Lung microvascular endothelial cell (primary cell): ENCODE measurements at regions not wholly inside any gene's neighbourhood (a gene's known extent, or its start where the extent isn't known, plus 50 kb on each side); places are given as distances from the start of the nearest gene placed in this dataset.

Experiments used
- DNase-seq, 2 donors: peaks; one replicate each; pipeline versions ENCODE4 v3.0.0 to v3.0.0-alpha.2; 2010; ENCODE audit warnings: low read depth in 2 of 2

DNA sequence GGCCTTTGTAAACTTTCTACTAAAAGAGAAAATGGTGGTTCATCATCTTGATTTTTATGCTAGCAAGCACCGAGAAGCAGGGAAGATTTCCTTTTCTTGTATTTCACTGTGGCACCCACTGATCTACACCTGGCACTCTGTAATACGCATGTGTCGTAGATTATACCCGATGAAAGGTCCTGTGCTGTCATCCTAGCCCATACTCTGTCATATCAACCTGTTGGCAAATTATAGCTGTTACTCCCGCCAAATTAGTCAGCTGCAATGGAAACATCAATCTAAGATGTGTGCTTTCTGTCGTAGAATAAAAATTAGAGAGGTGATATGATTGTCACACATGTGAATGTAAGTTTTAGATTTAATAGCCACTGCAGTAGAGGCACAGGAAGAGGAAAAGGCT, 263.4 kb upstream of the PITX2 start:
- DNase-seq: no peak

DNA sequence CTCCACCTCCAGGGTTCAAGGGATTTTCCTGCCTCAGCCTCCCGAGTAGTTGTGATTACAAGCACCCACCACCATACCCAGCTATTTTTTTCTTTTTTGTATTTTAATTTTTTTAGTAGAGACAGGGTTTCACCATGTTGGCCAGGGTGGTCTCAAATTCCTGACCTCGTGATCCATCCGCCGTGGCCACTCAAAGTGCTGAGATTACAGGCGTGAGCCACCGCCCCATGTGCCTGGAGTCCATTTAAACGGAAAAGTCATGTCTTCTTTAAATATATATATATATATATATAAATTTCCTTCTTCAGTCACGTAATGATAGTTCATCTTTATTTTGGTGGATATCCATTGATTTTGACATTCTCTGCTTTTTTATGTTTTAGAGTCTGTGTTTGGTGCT, 264.0 kb upstream of the PITX2 start:
- no peak for DNase-seq

DNA sequence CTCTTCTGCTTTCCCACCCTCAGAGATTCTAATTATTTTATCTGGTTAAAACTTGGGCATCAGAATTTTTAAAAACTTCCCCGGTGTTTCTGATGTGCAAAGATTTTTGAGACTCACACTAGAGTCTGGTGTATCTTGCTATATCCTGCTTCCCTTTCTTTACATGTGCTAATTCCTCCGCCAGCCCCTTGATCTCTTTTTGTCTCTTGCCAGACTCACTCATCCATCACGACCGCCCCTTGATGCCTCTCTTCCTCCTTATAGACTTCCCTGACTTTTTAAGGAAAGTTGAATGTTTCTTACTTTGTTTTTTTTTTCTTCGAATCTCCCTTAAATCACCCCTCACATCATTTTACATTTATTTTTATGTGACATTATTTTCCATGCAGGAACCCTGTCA, 274.9 kb upstream of the PITX2 start:
- DNase-seq: no peak

DNA sequence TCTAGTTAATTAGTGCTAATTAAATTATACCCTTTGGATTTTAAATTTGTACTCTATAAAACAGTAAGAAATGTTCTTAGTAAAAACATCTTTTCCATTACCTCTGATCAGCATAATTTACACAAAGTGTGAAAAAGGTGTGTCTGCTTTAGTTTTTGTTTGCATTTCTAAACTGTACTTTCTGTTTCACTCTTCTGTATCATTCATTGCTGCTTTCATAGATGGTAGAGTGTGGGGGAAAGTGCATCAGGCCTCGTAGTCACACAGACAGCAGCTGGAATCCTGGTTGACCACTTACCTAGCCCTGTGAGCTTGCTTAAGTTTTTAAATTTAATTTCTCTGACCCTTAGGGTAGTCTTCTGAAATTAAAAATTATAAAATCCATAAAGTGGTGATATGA, 275.4 kb upstream of the PITX2 start:
- peak in 1 of 2 donors; percentile 2 for DNase-seq

DNA sequence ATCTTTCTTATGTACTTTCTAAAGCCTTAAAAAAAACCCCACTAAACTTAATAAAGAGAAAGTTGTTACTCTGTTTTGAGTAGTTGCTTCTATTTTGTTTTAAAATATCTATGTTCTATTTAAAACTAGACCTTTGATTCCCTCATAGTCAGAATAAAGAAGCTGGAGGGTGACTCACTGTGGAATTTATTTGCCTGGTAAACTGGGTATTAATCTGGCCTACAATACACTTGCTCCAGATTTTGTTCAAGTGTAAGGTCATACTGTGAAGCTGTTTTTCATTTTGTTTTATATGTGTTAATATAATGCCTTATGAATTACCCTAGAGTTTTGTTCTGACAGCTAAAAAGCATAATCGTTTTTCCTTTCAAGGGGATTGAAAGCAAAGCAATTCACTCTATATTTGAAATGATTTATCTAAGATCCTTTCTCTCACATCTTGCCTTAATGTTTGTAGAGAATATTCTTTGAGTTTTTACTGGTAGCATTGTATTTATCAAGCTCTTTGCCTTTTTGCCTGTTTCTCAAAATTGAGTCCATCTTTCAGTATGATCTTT, 277.4 kb upstream of the PITX2 start:
- DNase-seq: no peak

DNA sequence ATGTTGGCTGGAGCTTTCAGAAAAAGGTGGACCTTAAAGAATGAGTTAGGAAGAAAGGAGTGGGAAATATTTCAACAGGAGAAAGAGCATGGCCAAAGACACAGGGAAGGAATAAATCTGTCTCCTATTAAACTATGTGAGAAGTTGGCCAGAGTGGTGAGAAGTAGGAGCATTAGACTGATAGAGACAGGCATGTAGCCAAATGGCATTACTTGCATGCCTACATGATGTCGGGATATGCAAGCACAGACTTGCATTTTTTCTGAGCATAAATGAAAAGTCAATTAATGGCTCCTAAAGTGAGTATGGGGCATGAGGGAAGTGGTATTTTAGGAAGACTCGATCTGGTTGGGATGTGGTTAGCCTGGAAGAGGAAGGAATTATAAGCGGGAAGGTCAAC, 279.6 kb upstream of the PITX2 start:
- DNase-seq: no peak

DNA sequence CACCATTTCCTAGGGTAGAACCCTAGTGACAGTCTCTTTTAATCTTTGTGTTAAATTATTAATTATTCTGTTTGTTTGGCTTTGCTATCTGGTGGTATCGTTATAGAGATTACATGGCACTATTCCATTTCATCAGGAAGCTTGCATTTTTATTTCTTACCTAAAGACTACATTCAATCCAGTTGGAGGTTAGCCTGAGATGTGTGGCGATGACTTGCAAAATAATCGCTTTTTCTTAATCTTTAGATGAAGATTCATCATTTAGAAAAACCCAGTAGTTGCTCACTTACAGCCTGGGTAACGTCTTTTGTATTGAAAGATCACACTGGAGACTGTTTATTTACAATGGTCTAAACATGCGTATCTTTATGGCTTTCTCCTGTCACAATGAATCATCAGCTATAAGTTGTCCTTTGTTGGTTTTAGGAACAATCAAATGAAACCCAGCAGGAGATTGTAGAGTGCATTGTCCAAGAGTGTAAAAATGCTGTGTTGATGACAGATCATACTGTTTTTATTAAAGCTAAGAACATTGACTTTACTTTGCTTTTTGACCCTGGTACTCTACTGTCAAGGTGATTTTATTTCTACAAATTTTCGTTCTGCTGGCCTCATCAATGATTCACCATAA, 281.7 kb upstream of the PITX2 start:
- DNase-seq: no peak

DNA sequence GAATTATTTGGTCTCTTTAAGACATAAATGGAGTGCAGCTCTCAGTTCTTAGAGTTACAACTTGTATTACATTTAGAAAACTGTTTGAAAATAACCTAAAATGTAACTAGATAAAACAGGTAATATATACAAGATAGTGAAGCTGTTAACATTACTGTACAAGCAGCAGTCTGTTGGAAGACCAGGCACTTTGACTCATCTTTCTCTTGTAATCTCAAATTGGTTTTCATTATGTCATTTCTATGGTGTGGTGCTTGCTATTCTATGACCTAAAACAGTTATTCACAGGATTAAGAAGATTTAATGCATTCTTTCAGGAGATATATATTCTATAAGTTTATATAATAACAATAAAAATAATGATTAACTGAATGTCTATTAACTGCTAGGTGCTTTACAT, 282.5 kb upstream of the PITX2 start:
- DNase-seq: no peak

DNA sequence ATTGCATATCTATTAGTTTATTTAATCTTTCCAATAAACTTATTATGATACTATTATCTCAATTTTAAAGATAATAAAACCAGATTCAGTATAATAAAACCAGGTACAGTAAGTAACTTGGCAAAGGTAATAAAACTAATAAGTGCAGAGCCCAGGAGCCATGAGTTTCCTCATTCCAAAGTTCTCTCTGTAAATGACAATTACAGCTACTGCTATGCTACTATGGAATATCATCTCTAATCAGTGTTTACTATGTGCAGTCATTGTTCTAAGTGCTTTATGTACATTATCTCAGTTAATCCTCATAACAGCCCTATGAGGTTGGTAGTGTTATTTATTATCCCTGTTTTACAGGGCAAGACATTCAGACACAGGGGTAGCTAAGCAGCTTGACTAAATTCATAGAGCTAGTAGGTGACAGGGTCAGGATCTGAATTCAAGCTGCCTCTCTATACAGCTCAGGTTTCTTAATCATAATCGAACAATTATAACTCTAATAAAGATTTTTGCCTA, 285.0 kb upstream of the PITX2 start:
- DNase-seq: no peak

DNA sequence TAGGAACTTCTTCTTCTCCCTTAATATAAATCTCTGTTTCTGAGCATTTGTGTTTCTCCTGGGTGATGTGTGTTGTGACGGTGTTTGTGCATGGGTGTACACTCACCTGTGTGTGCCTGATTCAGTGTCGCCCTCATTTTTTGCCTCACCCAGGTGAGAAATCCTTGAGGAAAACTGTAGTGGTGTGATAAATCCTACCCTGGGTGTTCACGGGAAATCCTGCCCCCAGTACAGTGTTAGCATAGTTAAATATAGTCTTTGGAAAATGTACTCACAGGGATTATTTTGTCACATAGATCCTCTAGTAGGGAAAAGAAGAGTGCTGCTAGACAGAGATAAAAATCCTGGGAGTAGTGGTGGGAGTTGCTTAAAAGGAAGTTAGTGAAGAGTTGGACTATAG, 291.9 kb upstream of the PITX2 start:
- DNase-seq: no peak

DNA sequence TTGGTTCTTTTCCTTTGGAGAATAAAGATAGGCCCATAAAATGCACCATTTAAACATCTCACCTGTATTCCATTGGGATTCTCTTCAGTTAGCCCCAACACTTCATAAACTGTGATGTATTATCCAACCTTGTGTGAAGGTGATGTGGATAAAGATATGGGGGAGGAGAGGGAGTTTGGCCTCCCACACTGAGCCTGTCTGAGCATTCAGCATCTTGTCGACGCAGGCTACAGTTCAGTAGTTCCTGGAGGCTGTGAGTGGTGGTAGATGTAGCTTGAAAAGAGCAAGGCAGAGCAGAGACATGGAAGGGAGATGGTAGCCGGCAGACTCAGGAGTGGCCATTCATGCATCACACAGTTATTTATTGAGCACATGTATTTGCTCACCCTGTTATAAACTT, 292.4 kb upstream of the PITX2 start:
- no peak for DNase-seq

DNA sequence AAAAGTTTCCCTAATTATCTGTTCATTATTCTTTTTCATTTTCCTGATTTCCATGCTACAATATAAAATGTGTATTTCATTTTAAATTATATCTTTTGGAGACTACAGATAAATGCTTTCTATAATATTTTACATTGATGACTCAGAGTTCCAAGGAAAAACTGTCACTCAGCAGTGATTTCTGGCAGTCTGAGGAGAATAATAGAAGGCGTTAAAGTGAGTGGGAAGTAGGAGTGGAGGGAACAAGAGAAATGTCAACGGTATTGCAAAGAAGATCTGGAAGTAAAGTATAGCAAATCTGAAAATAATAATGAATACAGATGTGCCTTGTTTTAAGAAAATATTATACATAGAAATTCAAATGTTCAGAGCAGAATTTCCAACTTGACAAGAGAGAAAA, 293.6 kb upstream of the PITX2 start:
- no peak for DNase-seq

DNA sequence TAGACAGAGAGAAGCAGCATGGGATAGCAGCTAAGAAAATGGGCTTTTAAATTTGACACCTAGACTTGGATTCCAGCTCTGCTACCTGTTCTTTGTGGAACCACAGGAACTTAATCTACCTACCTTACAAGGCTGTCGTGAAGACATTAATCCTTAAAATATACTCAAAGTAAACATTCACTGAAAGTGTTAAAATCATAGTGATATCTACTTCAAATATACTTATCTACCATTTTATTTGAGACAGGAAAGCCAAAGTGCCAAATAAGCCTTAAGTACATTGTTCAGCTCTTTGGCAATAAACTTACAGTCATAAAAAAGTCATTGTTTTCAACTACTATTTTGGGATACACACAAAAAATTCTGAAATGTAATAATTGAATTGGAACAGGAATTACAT, 295.0 kb upstream of the PITX2 start:
- DNase-seq: no peak

DNA sequence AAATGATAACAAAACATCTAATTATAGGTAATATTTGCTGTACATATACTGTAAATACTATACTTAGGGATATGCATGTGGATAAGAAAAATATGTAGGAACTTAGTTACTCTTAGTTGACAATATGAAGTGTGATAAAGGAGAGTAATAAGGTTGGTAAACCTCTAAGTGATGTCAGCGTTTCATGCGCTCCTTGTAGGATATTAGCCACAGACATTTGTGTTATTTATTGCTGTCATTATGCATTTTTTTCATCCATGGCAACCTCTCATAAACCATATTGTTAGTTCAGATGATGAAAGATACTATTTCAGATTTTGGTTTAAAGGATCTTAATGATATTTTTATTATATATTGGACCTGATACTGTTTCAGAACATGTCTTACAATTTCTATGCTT, 298.1 kb upstream of the PITX2 start:
- no peak for DNase-seq

DNA sequence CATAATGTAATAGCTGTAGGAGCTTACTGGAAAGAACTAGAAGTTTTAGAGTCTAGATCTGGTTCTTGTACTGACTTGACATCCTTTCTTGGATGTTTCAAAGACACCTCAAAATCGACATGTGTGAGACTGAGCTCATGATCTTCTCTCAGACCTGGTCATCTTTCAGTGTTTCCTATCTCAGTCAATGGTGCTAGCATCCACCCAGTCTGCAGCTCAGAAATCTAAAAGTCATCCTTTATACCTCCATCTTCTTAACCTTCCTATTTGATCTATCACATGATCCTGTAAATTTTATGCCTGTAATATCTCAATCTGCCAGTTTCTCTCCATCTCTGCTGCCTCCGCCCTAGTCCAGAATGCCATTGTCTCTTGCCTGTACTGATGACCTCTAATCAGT, 301.9 kb upstream of the PITX2 start:
- DNase-seq: no peak

DNA sequence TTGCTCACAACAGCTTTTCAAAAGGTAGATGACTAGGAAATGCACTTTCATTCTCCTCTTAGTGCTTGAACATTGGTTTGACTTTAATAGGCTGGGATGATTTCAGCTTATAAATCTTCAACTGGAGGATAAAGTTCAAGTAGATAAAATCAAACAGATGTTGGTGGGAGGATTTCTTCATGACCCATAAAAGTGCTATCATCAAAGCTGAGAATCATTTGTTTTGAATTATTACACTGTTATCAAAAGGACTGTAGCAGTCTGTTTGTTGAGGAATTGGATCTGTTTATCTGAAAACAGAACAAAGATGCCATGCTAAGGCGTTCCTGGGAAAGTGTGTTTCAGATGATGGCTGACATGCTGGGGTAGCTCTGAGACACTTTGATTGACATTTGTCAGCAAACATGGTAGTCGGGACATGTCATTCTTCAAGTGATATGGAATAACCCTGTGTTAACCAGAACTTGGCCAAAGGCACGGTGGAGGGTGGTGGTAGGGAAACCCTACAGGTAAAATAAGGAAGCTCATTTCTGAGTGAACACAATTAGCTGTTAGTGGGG, 304.0 kb upstream of the PITX2 start:
- DNase-seq: no peak

DNA sequence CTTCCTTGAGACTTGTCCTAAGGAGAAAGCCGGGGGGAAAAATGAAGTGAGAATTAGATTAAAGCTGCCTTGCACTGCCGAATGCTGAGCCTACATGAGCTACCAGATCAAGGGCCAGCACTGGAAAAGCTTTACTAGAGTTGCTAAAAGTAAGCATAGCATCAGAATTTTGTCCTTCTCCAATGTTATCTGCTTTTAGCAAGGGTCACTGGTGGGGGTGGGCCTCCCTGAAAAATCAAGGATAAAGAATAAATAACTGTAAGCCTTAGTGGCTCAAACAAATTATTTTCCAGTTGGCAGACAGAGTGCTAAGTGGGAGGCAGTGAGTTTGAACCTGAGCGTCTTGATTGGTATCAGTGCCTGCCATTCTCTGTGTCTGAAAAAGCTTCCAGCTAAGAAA, 310.5 kb upstream of the PITX2 start:
- no peak for DNase-seq

DNA sequence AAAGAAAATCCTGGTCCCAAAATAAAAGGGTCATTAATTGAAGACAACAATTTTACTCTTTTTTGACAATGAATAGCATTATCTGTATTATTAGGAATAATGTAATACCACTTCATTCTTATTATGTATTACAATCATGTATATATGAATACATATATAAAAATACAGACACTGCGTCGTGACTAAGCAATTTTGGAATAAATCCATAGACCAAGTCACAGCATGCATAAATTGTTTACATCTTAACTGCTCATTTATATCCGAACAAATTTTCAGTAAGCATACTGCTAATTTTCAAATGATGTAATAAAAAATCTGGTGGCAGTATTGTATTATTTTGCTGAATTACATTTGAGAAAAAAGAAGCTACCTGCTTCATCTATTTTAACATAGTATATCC, 321.6 kb upstream of the PITX2 start:
- no peak for DNase-seq

DNA sequence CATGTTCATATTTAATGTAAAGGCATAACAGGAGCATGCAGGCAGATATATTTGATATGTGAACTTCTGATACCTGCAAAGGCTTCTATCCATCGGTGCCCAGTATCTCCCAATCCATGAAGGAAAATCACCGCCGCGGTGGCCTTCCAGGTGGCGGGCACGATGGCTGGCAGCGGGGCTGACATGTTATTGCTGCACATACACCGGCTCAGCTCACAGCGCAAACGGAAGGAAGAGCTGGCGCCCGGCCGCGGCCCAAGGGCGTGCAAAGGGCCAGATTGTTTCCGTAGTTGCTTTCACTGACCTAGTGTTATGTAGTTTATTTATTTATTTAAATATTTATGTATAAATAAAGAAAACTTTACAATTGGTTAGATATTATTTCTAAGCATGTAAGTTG, 322.7 kb upstream of the PITX2 start:
- DNase-seq: no peak

DNA sequence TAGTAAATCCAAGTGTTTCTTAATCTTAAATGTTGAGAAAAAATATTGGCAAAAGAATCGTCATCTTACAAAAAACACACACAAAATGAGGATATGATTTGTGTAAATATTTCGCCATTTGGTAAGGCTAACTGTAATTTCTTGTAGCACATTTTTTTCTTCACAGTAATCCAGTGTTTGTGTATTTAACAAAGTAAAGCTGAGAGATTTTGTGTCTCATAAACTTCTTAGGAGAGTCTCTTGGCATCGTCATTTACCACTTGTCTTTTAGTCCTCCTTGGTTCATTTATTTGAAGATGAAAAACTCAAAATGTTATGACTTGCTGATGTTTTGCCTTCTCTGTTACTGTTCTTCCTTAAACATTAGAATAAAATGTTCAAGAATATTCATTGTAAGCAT, 326.7 kb upstream of the PITX2 start:
- DNase-seq: no peak

DNA sequence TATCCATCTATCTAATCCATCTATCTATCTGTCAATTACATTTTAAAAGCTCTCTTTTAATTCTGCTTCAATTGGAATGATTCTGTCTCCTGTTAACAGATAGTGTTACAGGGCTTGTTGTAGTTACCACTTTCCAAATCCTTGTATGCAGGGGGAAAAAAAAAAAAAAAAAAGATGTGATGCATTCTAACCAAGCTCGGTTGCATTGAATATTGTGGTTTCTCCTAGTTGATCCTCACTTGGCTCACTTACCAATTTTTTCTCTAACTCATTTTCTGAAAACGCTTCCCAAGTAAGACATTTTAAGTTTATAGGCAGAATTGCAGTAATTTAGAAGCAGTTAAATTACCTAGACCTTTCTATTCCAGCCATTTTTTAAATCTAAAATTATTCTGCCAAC, 327.9 kb upstream of the PITX2 start:
- no peak for DNase-seq

DNA sequence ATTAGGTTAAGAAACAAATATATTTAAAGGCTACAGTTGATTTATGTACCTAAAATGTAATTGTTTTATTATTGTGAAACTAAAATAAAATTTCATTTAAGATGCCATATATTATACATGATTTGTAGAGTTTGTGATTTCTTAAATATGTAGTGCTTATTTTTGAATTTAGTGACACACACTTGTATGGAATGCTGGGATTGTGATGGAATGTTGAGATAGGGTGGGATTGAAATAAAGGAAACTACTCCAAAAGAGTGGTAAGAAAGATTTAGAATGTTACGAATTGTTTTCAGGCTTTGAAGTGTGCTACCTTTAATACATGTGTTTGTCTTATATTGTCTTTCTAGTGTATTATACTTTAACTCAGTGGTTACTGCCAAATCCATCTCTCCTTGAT, 330.3 kb upstream of the PITX2 start:
- DNase-seq: no peak

DNA sequence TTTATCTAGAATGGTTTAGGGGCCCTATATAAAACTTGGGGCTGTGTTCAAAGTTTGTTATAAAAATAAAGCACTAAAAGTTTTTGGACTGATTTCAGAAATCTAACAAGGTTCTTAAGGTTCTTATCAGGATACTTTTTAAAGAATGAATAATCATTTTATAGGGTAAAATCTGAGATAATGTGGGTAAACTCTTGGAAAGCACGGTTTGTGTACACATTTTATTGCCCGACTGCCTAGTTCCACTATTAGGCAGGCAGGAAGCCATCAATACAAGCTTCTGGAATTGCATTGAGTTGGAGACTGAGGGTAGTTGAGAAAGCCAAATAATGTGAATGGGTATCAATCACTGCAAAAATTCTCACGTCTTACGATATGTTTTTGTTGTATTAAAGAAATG, 331.0 kb upstream of the PITX2 start:
- no peak for DNase-seq

DNA sequence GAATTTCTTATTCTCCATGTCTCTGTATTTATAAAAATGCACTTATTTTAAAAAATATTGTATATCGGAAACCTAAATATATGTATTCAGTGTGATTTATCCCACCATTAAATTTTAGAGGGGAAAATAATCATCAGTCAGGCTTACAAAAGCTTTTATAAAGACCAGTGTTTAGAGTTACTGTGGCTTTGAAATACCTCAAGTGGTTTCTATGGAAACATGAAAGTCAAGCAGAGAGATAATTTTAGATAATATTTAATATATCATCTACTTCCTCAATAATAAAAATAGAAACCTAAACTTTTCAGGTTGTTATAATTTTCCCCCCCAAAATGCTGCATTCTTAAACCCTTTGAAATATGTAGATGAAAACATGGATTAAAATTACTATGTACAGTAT, 332.9 kb upstream of the PITX2 start:
- no peak for DNase-seq
